H9 (cell line): ENCODE measurements at regions not wholly inside any gene's neighbourhood (a gene's known extent, or its start where the extent isn't known, plus 50 kb on each side); places are given as distances from the start of the nearest gene placed in this dataset.

Experiments used
- DNase-seq: peaks from one replicate; pipeline ENCODE4 v3.0.0-alpha.2; 2017
- H2AFZ ChIP-seq: one replicate; pipeline ENCODE4 v1.6.1; 2013; ENCODE audit warnings: mild to moderate bottlenecking, low read length, control low read depth, moderate library complexity
- H2AK5ac ChIP-seq: 2 replicates; pipeline ENCODE4 v1.6.1; 2013; ENCODE audit warnings: low read length, control low read depth, mixed read lengths; ENCODE audit not compliant: insufficient read length
- H2BK120ac ChIP-seq: one replicate; pipeline ENCODE4 v1.6.1; 2013; ENCODE audit warnings: low read depth, mild to moderate bottlenecking, low read length, control low read depth, inconsistent platforms; ENCODE audit not compliant: poor library complexity, severe bottlenecking
- H2BK12ac ChIP-seq: 2 replicates; pipeline ENCODE4 v1.6.1; 2013; ENCODE audit warnings: low read length, control low read depth, mixed read lengths, low read depth; ENCODE audit not compliant: insufficient read length
- H2BK15ac ChIP-seq: 2 replicates; pipeline ENCODE4 v1.6.1; 2013; ENCODE audit warnings: low read depth, low read length, control low read depth
- H2BK20ac ChIP-seq: one replicate; pipeline ENCODE4 v1.6.1; 2013; ENCODE audit warnings: low read depth, mild to moderate bottlenecking, low read length, control low read depth, inconsistent platforms; ENCODE audit not compliant: poor library complexity, severe bottlenecking
- H2BK5ac ChIP-seq: 2 replicates; pipeline ENCODE4 v1.6.1; 2013; ENCODE audit warnings: low read length, control low read depth, mixed read lengths; ENCODE audit not compliant: insufficient read length
- H3K14ac ChIP-seq: 2 replicates; pipeline ENCODE4 v1.6.1; 2013; ENCODE audit warnings: low read length, control low read depth; ENCODE audit not compliant: insufficient read depth
- H3K18ac ChIP-seq: 2 replicates; pipeline ENCODE4 v1.6.1; 2013; ENCODE audit warnings: low read depth, mild to moderate bottlenecking, mixed read lengths, low read length, control low read depth; ENCODE audit not compliant: insufficient read length
- H3K23ac ChIP-seq: 2 replicates; pipeline ENCODE4 v1.6.1; 2013; ENCODE audit warnings: low read length, control low read depth, mixed read lengths, low read depth; ENCODE audit not compliant: insufficient read length
- H3K23me2 ChIP-seq: 2 replicates; pipeline ENCODE4 v1.6.1; 2013; ENCODE audit warnings: low read depth, mild to moderate bottlenecking, mixed read lengths, low read length, control low read depth; ENCODE audit not compliant: insufficient read length, poor library complexity, severe bottlenecking
- H3K27ac ChIP-seq: 2 replicates; pipeline ENCODE4 v1.5.1; 2013; ENCODE audit warnings: low read length, control low read depth, mixed read lengths, low read depth; ENCODE audit not compliant: insufficient read length
- H3K27me3 ChIP-seq: 2 replicates; pipeline ENCODE4 v1.6.1; 2013; ENCODE audit warnings: low read length, control low read depth, inconsistent platforms; ENCODE audit not compliant: insufficient read depth
- H3K4ac ChIP-seq: 2 replicates; pipeline ENCODE4 v1.6.1; 2013; ENCODE audit warnings: low read depth, mild to moderate bottlenecking, control low read depth, inconsistent platforms, low read length, moderate library complexity
- H3K4me1 ChIP-seq: 2 replicates; pipeline ENCODE4 v1.6.1; 2013; ENCODE audit warnings: low read length, control low read depth, inconsistent platforms; ENCODE audit not compliant: insufficient read depth
- H3K4me2 ChIP-seq: 2 replicates; pipeline ENCODE4 v1.6.1; 2013; ENCODE audit warnings: low read length, control low read depth, mixed read lengths; ENCODE audit not compliant: insufficient read length, insufficient read depth
- H3K56ac ChIP-seq: 2 replicates; pipeline ENCODE4 v1.6.1; 2013; ENCODE audit warnings: low read depth, mild to moderate bottlenecking, mixed read lengths, low read length, control low read depth; ENCODE audit not compliant: insufficient read length
- H3K79me1 ChIP-seq: 2 replicates; pipeline ENCODE4 v1.6.1; 2013; ENCODE audit warnings: low read depth, mild to moderate bottlenecking, moderate library complexity, low read length, control low read depth, inconsistent platforms; ENCODE audit not compliant: insufficient read depth, poor library complexity, severe bottlenecking
- H3K79me2 ChIP-seq: 2 replicates; pipeline ENCODE4 v1.6.1; 2013; ENCODE audit warnings: low read length, control low read depth, inconsistent platforms; ENCODE audit not compliant: insufficient read depth
- H3K9ac ChIP-seq: 2 replicates; pipeline ENCODE4 v1.6.1; 2013; ENCODE audit warnings: low read length, control low read depth, mixed read lengths; ENCODE audit not compliant: insufficient read length; ENCODE audit errors: extremely low read depth
- H3K9me3 ChIP-seq: one replicate; pipeline ENCODE4 v1.6.1; 2013; ENCODE audit warnings: low read depth, low read length, inconsistent platforms; ENCODE audit not compliant: control insufficient read depth
- H3T11ph ChIP-seq: one replicate; pipeline ENCODE4 v1.6.1; 2013; ENCODE audit warnings: mild to moderate bottlenecking, low read length, control low read depth, inconsistent platforms
- H4K20me1 ChIP-seq: one replicate; pipeline ENCODE4 v1.6.1; 2013; ENCODE audit not compliant: control insufficient read depth, insufficient read length, insufficient read depth
- H4K5ac ChIP-seq: 2 replicates; pipeline ENCODE4 v1.6.1; 2013; ENCODE audit warnings: low read depth, mild to moderate bottlenecking, mixed read lengths, low read length, control low read depth; ENCODE audit not compliant: insufficient read length
- H4K8ac ChIP-seq: replicated peaks from 2 replicates; pipeline ENCODE4 v1.6.1; 2013; ENCODE audit warnings: low read length, control low read depth, mixed read lengths, low read depth; ENCODE audit not compliant: insufficient read length
- H4K91ac ChIP-seq: 2 replicates; pipeline ENCODE4 v1.6.1; 2013; ENCODE audit warnings: low read depth, mild to moderate bottlenecking, moderate library complexity, mixed read lengths, low read length, control low read depth; ENCODE audit not compliant: insufficient read length
- H3K27ac Mint-ChIP-seq, 3 experiments: 2 replicates in 2 of 3; 3 replicates in 1 of 3; pipeline ENCODE4 v1.8.0; 2020 to 2021; ENCODE audit warnings: mixed read lengths in 3 of 3, mild to moderate bottlenecking in 1 of 3, moderate library complexity in 1 of 3
- H3K27me3 Mint-ChIP-seq: 2 replicates; pipeline ENCODE4 v1.8.0; 2021; ENCODE audit warnings: low read depth, mild to moderate bottlenecking, moderate library complexity, mixed read lengths
- H3K36me3 Mint-ChIP-seq, 3 experiments: 2 replicates in 2 of 3; 3 replicates in 1 of 3; pipeline ENCODE4 v1.8.0; 2020 to 2021; ENCODE audit warnings: low read depth in 3 of 3, mixed read lengths in 3 of 3; ENCODE audit not compliant: insufficient read depth in 1 of 3
- H3K4me1 Mint-ChIP-seq, 2 experiments: 2 replicates each; pipeline ENCODE4 v1.8.0; 2020; ENCODE audit warnings: mixed read lengths in 2 of 2
- H3K4me3 Mint-ChIP-seq, 2 experiments: 2 replicates in 1 of 2; 3 replicates in 1 of 2; pipeline ENCODE4 v1.8.0; 2020 to 2021; ENCODE audit warnings: mild to moderate bottlenecking in 2 of 2, mixed read lengths in 2 of 2, moderate library complexity in 1 of 2
- H3K9me3 Mint-ChIP-seq, 2 experiments: 2 replicates in 1 of 2; 3 replicates in 1 of 2; pipeline ENCODE4 v1.8.0; 2020; ENCODE audit warnings: mild to moderate bottlenecking in 2 of 2, mixed read lengths in 2 of 2, moderate library complexity in 1 of 2
- WGBS: extraction: QIAGEN DNeasy Blood & Tissue Kit; methylation state at CpG from one replicate; pipeline ENCODE4 v1.1.7; 2013; ENCODE audit warnings: missing lambda C conversion rate, low lambda C conversion rate, mixed read lengths; ENCODE audit not compliant: insufficient read length; ENCODE audit errors: extremely low coverage; 5-methylcytosine and 5-hydroxymethylcytosine counted together
- TF ChIP-seq, protein P1 (sequence below): fragments of 200-600 bp; sonication (generic); conservative IDR thresholded peaks from 3 replicates; pipeline ENCODE4 v1.8.0; 2021; ENCODE audit warnings: antibody characterized with exemption, mild to moderate bottlenecking

DNA sequence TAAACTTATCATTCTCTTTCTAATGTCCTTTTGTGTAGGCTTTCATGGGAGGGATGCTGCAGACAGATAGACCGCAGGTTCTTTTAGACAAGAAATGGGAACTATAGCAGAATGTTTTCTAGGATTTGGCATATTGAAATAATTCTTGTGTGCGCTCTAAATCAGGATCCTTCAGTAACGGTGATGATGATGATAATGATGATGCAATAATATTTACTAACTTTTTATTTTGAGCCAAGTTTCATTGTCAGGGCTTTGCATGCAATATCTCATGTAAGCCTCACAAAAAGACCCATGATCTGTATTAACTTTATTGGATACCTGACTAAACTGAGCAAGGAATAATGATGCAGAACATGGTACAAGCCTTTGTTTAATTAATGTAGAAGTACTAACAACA lies 280.1 kb downstream of the HAO1 start:
- no CpG with 5 or more reads among the region's 3 CpGs for WGBS
- Histone ChIP-seq H4K20me1 (no peaks in the 10 kb centered on the region), H2AFZ (no peak overlapping the region), H3K9ac (no peak overlapping the region), H2BK15ac (no peak overlapping the region), H2AK5ac (no peak overlapping the region), H2BK5ac (no peak overlapping the region), H4K5ac (no peak overlapping the region), H3K79me2 (no peaks in the 10 kb centered on the region), H3K23ac (no peak overlapping the region), H3K23me2 (no peaks in the 10 kb centered on the region), H3K9me3 (no peaks in the 10 kb centered on the region), H3K4me2 (no peak overlapping the region), H3K4ac (no peak overlapping the region), H3K27me3 (no peaks in the 10 kb centered on the region), H3K4me1 (no peaks in the 10 kb centered on the region), H2BK20ac (no peak overlapping the region), H3T11ph (no peak overlapping the region), H2BK12ac (no peak overlapping the region), H2BK120ac (no peak overlapping the region), H3K79me1 (no peaks in the 10 kb centered on the region), H4K8ac (no peak overlapping the region), H3K14ac (no peak overlapping the region), H3K56ac (no peak overlapping the region), H4K91ac (no peak overlapping the region), H3K18ac (no peak overlapping the region), H3K27ac (no peak overlapping the region)
- Mint-ChIP-seq H3K36me3 (no peaks in the 10 kb centered on the region), H3K4me1 (peaks cover 35 to 42% of the 10 kb centered on the region in 2 experiments), H3K4me3 (no peak overlapping the region), H3K27ac (no peak overlapping the region), H3K9me3 (no peaks in the 10 kb centered on the region), H3K27me3 (no peaks in the 10 kb centered on the region)
- DNase-seq, result no peak
- TF ChIP-seq, protein P1, sequence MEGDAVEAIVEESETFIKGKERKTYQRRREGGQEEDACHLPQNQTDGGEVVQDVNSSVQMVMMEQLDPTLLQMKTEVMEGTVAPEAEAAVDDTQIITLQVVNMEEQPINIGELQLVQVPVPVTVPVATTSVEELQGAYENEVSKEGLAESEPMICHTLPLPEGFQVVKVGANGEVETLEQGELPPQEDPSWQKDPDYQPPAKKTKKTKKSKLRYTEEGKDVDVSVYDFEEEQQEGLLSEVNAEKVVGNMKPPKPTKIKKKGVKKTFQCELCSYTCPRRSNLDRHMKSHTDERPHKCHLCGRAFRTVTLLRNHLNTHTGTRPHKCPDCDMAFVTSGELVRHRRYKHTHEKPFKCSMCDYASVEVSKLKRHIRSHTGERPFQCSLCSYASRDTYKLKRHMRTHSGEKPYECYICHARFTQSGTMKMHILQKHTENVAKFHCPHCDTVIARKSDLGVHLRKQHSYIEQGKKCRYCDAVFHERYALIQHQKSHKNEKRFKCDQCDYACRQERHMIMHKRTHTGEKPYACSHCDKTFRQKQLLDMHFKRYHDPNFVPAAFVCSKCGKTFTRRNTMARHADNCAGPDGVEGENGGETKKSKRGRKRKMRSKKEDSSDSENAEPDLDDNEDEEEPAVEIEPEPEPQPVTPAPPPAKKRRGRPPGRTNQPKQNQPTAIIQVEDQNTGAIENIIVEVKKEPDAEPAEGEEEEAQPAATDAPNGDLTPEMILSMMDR, result no peak
